ENCODE measurements at regions not wholly inside any gene's neighbourhood (a gene's known extent, or its start where the extent isn't known, plus 50 kb on each side); places are given as distances from the start of the nearest gene placed in this dataset.
"Not testable (repeated sequence)": the region's sequence is repeated elsewhere in the genome, so short reads cannot be mapped to it uniquely, and the experiment has no call there.

GRCh38 chr16:61421111-61421510, 615.1 kb downstream of the CDH8 start:
- DNase-seq = no peak

DNA sequence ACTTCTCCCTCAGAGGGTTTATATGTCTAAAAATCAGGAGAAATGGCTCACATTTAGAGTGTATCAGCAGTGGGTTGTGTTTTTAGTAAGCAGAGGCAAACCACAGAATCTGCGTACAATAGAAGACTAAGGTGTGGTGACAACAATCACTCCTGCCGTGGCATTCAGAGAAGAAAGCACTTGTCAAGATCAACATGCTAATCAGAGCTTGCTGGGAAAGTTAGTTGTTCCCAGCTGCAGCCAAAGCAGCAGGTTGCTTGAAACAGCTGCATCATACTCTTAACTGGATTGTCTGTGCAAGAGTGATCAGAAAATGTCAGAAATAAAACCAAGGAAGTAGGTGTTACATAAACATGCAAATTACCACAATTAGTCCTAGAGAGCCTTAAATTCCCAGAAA, 616.4 kb downstream of the CDH8 start:
- DNase-seq = no peak

DNA sequence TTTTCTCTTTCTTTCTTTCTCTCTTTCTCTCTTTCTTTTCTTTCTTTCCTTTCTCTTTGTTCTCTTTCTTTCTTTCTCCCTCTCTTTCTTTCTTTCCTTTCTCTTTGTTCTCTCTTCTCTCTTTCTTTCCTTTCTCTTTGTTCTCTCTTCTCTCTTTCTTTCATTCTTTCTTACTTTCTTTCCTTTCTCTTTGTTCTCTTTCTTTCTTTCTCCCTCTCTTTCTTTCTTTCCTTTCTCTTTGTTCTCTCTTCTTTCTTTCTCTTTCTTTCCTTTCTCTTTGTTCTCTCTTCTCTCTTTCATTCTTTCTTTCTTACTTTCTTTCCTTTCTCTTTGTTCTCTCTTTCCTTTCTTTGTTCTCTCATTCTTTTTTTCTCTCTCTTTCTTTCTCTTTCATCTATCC, 617.4 kb downstream of the CDH8 start:
- not testable (repeated sequence) for DNase-seq

GRCh38 chr16:61415126-61415525, 621.1 kb downstream of the CDH8 start:
- DNase-seq = no peak

DNA sequence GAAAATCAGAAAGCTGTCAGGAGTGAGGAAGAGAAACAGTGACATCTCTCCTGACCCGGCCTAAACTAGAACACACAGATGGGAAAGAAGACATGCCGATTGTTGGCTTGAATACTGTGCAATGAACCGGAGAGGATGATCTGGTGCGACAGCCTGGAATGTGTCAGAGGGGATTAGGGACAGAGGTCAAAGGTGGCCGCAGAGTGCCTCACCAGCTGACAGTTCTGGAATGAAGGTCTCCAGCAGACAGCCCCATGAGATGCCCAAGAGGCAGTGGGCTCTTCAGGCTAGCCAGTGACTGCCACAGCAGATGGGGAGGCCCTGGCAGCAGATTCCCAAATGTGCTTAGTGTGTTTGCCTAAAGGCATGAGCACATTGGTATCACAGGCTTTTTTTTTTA, 623.2 kb downstream of the CDH8 start:
- no peak for DNase-seq

DNA sequence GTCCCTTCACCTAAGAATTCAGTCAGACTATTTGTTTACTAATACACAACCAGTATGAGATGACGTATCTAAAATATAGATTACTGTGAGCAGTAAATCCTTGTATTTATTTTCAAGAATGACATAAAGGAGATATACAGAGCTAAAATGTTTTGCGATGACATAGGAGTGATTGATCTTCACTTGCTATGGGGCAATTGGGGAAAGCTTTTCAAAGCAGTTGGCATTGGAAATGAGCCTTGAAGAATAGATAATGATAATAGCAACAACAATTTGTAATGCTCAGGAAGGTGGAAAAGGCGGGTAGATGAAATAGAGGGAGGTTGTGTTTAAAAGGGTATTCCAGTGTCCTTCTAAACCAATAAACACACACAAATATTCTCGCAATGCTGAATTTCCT, 623.7 kb downstream of the CDH8 start:
- no peak for DNase-seq

- no peak for DNase-seq
Measured at GRCh38 chr16:61409604-61410003, 626.6 kb downstream of the CDH8 start.

DNA sequence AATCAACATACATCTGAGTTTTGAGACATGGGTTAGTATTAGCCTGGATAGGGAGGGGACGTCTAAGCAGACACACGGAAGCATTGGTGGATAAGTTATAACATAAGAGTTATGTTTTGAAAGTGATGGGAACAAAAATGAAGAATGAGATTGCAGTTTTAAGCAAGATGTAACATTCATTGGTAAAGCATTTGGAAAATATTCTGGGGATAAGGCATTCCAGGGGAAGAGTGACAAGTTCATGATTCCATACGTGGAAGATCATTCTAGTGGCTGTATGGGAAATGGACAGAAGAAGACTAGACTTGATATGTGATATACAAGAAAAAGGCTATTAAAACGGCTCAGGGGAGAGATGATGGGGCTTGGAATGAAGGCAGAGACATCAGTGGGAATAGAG, 632.9 kb downstream of the CDH8 start:
- no peak for DNase-seq

GRCh38 chr16:61391896-61392295, 644.3 kb downstream of the CDH8 start:
- DNase-seq = no peak

DNA sequence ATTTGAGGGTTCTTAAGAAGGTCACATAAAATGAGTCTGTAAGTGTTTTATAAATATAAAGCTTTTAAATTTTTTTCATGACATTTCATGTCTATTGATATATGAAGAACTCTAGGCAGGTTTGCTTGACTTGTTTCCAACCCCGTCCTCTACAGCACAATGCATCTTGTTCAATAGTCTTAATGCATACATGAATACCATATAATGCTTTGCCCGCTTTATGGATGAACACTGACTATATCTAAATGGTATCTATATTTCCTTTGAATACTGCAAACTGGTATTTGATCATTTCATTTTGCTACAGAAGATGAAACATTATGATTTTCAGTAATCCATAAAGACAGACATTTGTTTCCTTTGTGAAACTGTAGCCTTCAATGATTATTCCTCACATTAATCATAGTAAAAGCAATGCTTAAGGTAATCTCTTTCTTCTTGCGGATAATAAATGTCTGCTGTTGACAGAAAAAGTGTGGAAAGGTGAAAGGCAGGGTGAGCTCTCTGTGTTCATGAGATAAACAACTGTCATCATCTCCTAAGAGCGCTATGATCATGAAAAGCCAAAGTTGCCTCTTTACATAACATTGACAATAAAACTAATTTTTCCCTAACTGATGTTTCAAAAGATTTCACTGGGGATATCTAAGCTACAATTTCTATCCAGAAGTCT, 645.1 kb downstream of the CDH8 start:
- DNase-seq = no peak

DNA sequence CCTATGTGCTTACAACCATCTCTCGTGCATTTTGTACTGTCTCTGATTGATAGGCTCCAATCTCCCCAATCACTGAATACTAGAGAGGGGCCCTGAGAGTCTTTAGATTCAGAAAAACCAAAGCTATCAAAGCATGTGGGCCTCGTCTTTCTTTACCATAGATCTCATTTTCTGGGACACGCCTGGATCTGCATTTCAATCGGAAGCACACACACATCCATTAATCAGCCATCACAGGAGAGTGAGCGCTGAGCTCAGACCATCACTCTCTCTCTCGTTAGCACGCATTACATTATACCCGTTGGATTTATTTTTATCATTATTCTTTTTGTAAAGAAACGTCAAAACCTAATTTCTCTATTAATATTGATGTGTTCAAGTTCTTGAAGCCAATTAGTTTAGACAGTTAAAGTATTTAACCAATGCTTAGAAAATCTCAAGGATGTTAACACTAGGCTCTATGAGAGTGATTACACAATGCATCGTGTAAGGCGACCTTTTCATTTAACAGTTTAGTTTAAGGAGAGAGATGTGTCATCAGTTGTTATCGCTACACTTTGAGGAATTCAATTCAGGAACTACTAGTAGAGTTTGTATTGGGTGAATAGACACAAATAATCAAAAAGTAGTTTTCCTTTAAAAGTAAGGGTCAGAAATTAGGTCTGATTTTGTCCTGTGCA, 650.7 kb downstream of the CDH8 start:
- DNase-seq = no peak

DNA sequence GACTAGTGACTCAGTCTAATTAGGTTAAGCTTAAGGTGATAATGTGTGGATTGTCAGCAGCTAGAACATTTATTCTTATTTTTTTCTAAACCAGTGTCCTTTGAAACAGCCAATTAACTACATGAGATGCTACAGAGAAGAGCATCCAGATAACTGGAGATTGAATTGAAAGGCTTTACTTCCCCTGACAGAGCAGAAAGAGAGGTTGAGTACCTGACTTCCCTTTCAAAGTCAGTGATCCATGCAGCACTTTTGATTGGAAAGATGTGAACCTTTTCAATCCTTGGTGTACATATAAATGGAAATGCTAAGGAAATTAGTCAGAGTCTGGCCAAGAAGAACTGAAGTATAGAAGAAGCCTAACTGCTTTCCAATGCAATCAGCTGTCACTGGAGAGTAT, 653.8 kb downstream of the CDH8 start:
- DNase-seq = no peak

DNA sequence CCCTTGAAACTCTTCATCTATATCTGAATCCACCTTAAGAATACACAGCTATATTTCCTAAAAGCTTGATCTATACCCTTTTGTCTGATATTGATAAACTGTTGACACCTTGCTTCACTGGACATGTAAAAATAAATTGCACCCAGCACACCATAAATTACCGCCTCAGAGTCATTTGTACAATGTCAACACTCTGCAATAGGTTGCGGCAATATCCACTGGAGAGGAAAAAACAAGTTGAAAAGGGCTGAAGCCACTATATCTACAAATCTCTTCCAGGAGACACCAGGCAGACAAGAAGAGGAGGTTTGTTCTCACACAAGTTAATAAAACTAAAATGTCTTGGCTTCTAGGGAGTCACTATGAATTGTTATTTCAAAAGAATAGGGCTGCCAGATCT, 656.9 kb downstream of the CDH8 start:
- DNase-seq = no peak

DNA sequence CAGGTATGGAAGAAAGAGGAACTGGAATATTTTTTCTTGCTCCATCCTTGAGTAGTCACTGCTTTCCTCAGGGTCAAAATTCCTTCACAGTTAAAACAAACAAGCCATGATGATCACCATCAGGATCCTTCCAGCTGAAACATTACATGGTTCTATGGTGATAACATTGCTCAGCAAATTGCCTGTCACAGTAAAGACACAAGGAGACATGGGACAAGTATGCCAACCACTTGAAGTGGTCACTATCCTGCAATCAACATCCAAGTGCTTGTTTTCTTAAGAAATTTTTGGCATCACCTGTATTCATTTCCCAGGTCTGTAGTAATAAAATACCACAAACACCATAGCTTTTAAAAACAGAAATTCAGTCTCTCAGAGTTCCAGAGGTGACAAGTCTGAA, 662.2 kb downstream of the CDH8 start:
- DNase-seq = no peak

DNA sequence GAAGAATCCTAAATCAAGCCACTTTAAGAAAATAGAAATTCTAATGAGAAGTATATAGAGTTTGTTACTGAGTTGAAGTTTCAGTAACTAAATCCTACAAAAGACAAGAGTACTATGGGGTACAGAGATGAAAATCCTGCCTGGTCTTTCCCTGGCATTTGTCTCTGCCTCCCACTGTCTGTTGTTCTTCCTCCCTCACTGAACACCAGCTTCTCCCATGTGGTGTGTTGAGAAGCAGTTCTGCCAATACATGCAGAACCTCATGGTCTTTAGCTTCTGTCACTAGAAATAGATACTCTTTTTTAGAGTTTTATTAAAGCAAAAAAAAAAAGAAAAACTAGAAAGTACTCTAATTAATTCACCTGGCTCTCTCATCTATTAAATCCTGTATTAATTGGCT, 664.4 kb downstream of the CDH8 start:
- DNase-seq = no peak

- no peak for DNase-seq
Measured at GRCh38 chr16:61371388-61371787, 664.9 kb downstream of the CDH8 start.

- no peak for DNase-seq
Measured at GRCh38 chr16:61370564-61370963, 665.7 kb downstream of the CDH8 start.

GRCh38 chr16:61366006-61366405, 670.2 kb downstream of the CDH8 start:
- DNase-seq = no peak

DNA sequence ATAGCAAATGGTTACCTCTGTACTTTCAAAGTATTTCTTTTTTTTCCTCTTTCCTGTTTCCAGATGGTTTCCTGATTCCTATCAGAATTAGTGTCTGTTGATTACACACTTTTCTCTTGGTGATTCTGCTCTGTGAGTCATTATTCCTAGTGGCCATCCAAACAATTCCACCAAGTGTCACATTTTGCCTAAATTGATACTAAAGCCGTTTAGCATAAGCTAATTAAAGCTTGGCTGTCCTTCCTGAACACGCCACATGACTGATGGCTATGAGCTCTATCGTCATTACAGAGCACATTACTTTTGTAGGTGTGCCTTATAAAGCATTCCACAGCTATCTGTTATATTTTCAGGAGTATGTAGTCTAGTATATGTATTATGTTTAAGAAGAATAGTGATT, 671.2 kb downstream of the CDH8 start:
- no peak for DNase-seq

GRCh38 chr16:61362585-61362984, 673.7 kb downstream of the CDH8 start:
- no peak for DNase-seq

DNA sequence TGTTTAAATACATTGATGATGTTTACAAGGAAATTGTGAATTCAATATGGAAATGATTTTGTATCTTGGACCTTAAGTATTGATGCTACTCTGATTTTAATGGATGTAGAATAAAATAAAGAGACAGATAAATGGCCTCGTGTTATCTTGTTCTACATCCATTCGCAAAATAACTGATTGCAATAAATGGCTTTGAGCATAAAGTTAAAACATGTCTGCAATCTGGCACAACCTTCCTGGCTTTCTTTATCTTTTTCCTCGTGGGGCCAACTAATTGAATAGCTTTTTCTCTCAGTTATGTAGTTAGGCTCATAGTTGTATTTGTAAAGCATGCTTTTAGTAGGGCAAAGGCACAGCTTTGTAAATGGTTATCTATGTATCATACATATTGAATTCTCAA, 691.4 kb downstream of the CDH8 start:
- no peak for DNase-seq

- no peak for DNase-seq
Measured at GRCh38 chr16:61332461-61332860, 703.8 kb downstream of the CDH8 start.

DNA sequence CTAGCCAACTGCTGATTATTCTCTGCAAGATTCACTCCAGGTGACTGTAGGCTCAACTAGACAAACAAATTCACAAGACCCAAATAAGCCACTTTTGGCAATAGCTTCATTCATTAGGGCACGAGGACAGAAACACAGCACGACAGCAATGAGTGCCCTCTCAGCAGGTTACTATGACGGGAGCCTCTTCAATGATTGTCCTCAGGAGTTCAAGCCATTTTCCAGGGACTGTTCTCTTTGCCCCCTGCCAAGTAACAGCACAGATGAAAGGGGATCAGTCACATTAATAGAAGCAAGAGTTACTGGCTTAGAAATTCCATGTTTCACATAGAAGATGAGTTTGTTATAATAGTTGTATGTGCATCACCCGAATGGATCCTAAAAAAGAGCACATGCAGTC, 712.2 kb downstream of the CDH8 start:
- no peak for DNase-seq

DNA sequence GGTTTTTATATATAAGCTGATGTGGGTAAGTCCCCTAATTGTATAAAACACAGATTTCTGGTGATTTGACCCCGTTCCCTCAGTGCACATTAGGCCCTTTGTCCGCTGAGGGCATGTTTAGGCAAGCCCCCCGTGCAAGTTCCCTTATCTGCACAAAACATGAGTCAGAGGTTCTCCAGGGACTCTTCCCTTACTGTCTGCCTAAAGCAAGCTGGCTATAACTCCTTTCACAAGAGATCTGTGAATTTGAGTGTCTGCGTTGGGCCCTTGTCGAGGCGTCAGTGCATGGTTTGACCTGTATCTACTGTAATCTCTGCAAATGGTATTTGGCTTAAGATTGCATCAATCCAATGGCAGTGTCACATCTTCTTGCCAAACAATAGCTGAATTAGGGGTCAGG, 712.8 kb downstream of the CDH8 start:
- no peak for DNase-seq

DNA sequence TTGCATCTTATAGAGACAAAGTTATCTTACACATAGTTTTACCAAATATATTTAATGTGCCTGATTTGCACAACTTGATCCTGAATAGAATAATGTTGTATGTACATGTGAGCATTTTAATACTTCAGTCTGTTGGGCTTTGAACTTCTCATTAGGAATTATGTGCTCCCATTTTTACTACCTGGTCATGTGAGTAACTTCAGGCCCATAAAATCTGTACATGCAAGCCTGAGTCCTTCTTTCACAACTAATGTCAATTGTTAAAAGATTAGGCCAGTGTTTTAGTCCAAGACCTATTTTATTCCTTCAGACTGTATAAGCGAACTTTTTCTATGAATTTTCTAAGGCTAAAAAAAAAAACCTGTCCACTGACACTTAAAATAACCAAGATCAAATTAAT, 715.4 kb downstream of the CDH8 start:
- no peak for DNase-seq

Data from CD4-positive, alpha-beta T cell treated with Interleukin-4 for 4 hours (primary cell).